Astrocyte of the hippocampus (primary cell): ENCODE measurements at regions not wholly inside any gene's neighbourhood (a gene's known extent, or its start where the extent isn't known, plus 50 kb on each side); places are given as distances from the start of the nearest gene placed in this dataset.
"Not testable (repeated sequence)": the region's sequence is repeated elsewhere in the genome, so short reads cannot be mapped to it uniquely, and the experiment has no call there.

Experiments
- DNase-seq: peaks from one replicate; pipeline ENCODE4 v3.0.0; 2011; ENCODE audit warnings: low read depth, low spot score

- DNase-seq, result peak; percentile 35
Observed at GRCh38 chr10:44278837-44279324, 106.0 kb downstream of the CXCL12 start.

- not testable (repeated sequence) for DNase-seq
Observed at GRCh38 chr10:44268435-44268948, 116.4 kb downstream of the CXCL12 start.

- DNase-seq, result no peak
Observed at GRCh38 chr10:44267007-44267406, 117.9 kb downstream of the CXCL12 start.

GRCh38 chr10:44264244-44264643, 120.7 kb downstream of the CXCL12 start:
- DNase-seq, result no peak

GRCh38 chr10:44263771-44264170, 121.1 kb downstream of the CXCL12 start:
- no peak for DNase-seq

GRCh38 chr10:44262551-44263251, 122.2 kb downstream of the CXCL12 start:
- no peak for DNase-seq

- DNase-seq, result peak; percentile 15
Observed at GRCh38 chr10:44261710-44262455, 123.0 kb downstream of the CXCL12 start.

GRCh38 chr10:44261296-44261695, 123.6 kb downstream of the CXCL12 start:
- DNase-seq, result no peak

GRCh38 chr10:44260286-44260928, 124.5 kb downstream of the CXCL12 start:
- no peak for DNase-seq

GRCh38 chr10:44259090-44259874, 125.6 kb downstream of the CXCL12 start:
- DNase-seq, result no peak

GRCh38 chr10:44258460-44259089, 126.3 kb downstream of the CXCL12 start:
- no peak for DNase-seq

GRCh38 chr10:44258019-44258418, 126.9 kb downstream of the CXCL12 start:
- no peak for DNase-seq

- DNase-seq, result peak; percentile 82
Observed at GRCh38 chr10:44253769-44254462, 131.0 kb downstream of the CXCL12 start.

- not testable (repeated sequence) for DNase-seq
Observed at GRCh38 chr10:44252631-44253030, 132.3 kb downstream of the CXCL12 start.

- not testable (repeated sequence) for DNase-seq
Observed at GRCh38 chr10:44249933-44250332, 135.0 kb downstream of the CXCL12 start.

- DNase-seq, result no peak
Observed at GRCh38 chr10:44249490-44249889, 135.4 kb downstream of the CXCL12 start.

- not testable (repeated sequence) for DNase-seq
Observed at GRCh38 chr10:44246700-44247099, 138.2 kb downstream of the CXCL12 start.

- DNase-seq, result not testable (repeated sequence)
Observed at GRCh38 chr10:44246287-44246686, 138.6 kb downstream of the CXCL12 start.

GRCh38 chr10:44245601-44245938, 139.3 kb downstream of the CXCL12 start:
- DNase-seq, result peak; percentile 27
